ENCODE measurements at regions not wholly inside any gene's neighbourhood (a gene's known extent, or its start where the extent isn't known, plus 50 kb on each side); places are given as distances from the start of the nearest gene placed in this dataset.

DNA sequence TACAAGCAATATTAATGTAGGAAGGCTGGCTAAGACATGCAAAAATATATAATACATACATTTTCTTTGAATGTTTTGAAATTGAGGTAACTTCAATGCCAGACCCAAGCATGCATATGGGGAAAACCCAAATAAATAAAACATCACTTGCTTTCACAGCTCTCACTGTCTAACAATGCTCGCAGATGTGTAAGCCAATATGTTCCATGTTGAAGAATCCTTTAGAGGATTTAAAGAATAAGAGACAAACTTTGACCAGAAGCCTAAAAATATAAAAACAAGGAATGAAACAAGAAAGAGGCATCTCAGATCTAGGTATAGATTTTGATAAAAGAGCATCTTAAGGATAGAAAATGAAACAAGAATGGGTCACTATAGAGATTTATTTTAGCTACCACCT is 354.2 kb downstream of the CDH10 start:
- TF ChIP-seq, protein P1, sequence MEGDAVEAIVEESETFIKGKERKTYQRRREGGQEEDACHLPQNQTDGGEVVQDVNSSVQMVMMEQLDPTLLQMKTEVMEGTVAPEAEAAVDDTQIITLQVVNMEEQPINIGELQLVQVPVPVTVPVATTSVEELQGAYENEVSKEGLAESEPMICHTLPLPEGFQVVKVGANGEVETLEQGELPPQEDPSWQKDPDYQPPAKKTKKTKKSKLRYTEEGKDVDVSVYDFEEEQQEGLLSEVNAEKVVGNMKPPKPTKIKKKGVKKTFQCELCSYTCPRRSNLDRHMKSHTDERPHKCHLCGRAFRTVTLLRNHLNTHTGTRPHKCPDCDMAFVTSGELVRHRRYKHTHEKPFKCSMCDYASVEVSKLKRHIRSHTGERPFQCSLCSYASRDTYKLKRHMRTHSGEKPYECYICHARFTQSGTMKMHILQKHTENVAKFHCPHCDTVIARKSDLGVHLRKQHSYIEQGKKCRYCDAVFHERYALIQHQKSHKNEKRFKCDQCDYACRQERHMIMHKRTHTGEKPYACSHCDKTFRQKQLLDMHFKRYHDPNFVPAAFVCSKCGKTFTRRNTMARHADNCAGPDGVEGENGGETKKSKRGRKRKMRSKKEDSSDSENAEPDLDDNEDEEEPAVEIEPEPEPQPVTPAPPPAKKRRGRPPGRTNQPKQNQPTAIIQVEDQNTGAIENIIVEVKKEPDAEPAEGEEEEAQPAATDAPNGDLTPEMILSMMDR (IDR thresholded peaks at IDR 0.05; ENCODE audit: low read length) = no peak
- TF ChIP-seq EZH2phosphoT487 (IDR thresholded peaks at IDR 0.05; ENCODE audit: low read length) = no peak

Measured in MM.1S (cell line).